Mucosa of rectum (tissue), 2 donors: ENCODE measurements at regions not wholly inside any gene's neighbourhood (a gene's known extent, or its start where the extent isn't known, plus 50 kb on each side); places are given as distances from the start of the nearest gene placed in this dataset.

Experiments
- H3K27ac ChIP-seq, 2 donors: one replicate each; pipeline ENCODE4 v1.7.0; 2013; ENCODE audit warnings: inconsistent platforms in 2 of 2, low read depth in 2 of 2, low read length in 2 of 2
- H3K27me3 ChIP-seq, 2 donors: one replicate each; pipeline ENCODE4 v1.7.0; 2013; ENCODE audit warnings: low read length in 2 of 2; ENCODE audit not compliant: control insufficient read depth in 2 of 2, insufficient read depth in 2 of 2
- H3K36me3 ChIP-seq, 2 donors: one replicate each; pipeline ENCODE4 v1.7.0; 2013; ENCODE audit warnings: low read length in 2 of 2; ENCODE audit not compliant: control insufficient read depth in 2 of 2, insufficient read depth in 2 of 2
- H3K4me1 ChIP-seq, 2 donors: one replicate each; pipeline ENCODE4 v1.7.0; 2013; ENCODE audit warnings: low read length in 2 of 2, mild to moderate bottlenecking in 1 of 2; ENCODE audit not compliant: control insufficient read depth in 2 of 2, insufficient read depth in 2 of 2
- H3K4me3 ChIP-seq, 2 donors: one replicate each; pipeline ENCODE4 v1.7.0; 2013; ENCODE audit warnings: low read length in 2 of 2
- H3K9ac ChIP-seq, 2 donors: one replicate each; pipeline ENCODE4 v1.7.0; 2013; ENCODE audit warnings: low read length in 2 of 2, low read depth in 1 of 2, mild to moderate bottlenecking in 1 of 2
- H3K9me3 ChIP-seq, 2 donors: one replicate each; pipeline ENCODE4 v1.7.0; 2013; ENCODE audit warnings: low read length in 2 of 2; ENCODE audit not compliant: control insufficient read depth in 2 of 2
- donor health status: healthy.
- donor health status: Normal muscosa, but diverticular disease.

DNA sequence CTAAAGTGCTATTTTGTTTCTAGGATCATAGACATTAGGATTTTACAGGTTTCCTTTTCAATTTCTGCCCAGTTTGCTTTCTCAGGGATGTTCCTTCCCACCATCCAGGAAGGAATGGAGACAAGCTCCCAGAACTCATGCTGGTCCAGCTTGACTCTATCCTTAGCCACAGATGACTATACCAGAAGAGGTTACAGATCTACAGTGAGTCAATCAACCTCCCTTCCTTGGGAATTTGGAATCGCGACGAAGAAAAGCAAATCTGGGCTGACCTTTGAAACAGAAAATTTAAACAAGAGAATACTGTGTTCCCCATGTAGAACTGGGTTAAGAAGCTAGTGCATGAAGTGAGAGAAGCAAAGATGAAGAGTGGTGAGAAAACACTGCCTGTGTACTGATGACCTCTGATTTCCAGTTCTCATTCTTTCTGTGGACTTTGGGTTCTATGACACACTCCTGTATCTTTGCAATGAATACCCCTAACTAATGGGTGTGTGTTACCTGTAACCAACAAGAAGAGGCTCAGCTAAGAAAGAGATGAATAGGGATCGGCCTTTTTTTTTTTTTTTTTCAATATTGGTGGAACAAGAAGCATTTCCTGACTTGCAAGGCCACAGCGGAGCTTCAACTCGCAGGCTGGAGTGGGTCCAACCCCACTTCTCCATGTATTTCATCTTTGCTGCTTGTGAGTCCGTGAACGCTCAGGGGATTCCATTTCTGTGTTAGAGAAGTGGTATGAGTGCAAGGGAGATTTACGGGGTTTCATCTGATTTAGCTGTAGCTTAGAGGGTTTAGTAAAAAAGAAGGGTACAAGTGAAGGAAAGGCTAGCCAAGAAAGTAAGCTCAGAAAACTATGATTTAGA lies 563.9 kb upstream of the CLINT1 start:
- Histone ChIP-seq H3K27ac (no peak overlapping the region), H3K9me3 (no peaks in the 10 kb centered on the region)

DNA sequence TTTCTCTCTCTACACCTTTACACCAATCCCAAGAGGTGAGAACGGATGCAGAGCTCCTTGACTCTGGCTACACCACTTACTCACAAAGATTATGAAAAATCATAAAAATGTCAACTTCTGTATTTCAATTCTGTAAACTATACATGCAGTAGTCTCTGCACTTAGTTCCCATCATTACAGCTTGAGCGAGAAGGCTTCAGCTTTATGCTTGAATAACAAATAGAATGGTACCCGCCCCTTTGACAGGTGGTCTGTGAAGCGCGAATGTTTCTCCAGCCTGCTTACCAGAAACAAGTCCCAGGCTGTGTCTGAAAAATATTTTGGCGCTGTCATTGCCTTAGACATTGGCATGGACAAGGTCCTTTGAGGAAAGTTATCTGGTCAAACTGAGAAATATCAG lies 562.4 kb upstream of the CLINT1 start:
- Histone ChIP-seq H3K4me1 (no peaks in the 10 kb centered on the region), H3K27ac (no peak overlapping the region), H3K4me3 (no peak overlapping the region), H3K9me3 (no peaks in the 10 kb centered on the region), H3K9ac (no peak overlapping the region), H3K27me3 (no peaks in the 10 kb centered on the region), H3K36me3 (no peaks in the 10 kb centered on the region)

More for the DNA sequence above, 563.9 kb upstream of the CLINT1 start:
- Histone ChIP-seq H3K27me3 (no peaks in the 10 kb centered on the region), H3K4me1 (no peaks in the 10 kb centered on the region), H3K4me3 (no peak overlapping the region), H3K9ac (no peak overlapping the region), H3K36me3 (no peaks in the 10 kb centered on the region)

DNA sequence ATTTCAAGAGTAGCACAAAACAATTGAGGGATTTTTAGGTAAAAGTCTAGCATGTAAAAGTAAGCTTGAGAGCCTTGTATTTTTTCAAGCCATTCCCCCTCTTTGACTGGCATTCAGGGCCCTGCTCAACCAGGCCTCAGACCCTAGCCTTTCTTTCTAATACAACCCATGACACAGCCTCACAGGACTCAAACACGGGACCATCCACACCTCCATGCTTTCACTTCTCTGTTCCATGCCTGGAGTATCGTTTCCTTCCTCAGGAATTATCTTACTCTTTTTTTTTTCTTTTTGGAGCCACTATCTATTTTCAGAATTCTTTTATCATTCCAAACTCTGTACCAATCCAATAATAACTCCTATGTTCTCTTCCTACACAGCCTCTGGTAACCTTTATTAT lies 560.2 kb upstream of the CLINT1 start:
- Histone ChIP-seq H3K9ac (no peak overlapping the region), H3K27me3 (no peaks in the 10 kb centered on the region), H3K27ac (no peak overlapping the region), H3K9me3 (no peaks in the 10 kb centered on the region), H3K36me3 (no peaks in the 10 kb centered on the region), H3K4me3 (no peak overlapping the region), H3K4me1 (no peaks in the 10 kb centered on the region)

DNA sequence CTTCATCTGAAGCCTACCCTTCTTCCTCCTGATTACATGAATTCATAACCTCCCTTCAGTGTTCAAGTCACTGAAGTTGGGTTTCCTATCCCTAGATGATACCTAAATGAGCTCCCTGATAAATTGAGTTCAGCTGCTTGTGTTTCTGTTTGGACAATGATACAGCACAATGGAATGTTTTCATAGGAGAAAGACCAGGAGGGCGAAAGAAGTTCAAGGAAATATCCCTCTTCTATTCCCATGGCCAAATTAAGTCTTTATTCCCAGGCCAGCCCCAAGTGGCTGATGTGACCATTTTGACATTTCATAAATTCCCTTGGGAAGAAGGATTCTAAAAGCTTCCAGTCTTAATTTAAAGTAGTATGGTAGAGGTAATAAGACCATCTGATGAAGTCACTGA lies 555.8 kb upstream of the CLINT1 start:
- Histone ChIP-seq H3K4me3 (no peak overlapping the region), H3K27ac (no peak overlapping the region), H3K36me3 (no peaks in the 10 kb centered on the region), H3K9ac (no peak overlapping the region), H3K27me3 (no peaks in the 10 kb centered on the region), H3K4me1 (no peaks in the 10 kb centered on the region), H3K9me3 (no peaks in the 10 kb centered on the region)

DNA sequence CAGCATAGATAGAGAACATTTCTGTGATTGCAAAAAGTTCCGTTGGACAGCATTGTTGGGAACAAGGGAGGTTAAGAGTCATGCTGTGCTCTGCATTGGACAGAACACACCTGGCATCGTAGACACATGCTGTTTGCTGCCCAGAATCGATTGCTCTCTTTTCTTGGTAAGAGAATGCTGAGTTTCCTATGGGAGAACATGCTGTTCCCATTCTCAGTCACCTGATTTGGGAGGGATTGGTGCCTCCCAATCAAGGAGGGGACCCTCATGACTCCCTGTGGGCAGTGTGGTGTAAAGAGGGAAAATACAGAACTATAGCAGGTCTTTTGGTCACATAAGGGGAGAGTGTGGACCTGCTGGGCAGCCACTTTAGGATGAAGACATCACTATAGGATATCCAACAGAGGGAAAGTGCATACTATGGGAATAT lies 555.4 kb upstream of the CLINT1 start:
- Histone ChIP-seq H3K4me1 (no peaks in the 10 kb centered on the region), H3K9ac (no peak overlapping the region), H3K27me3 (no peaks in the 10 kb centered on the region), H3K4me3 (no peak overlapping the region), H3K27ac (no peak overlapping the region), H3K9me3 (no peaks in the 10 kb centered on the region), H3K36me3 (no peaks in the 10 kb centered on the region)

DNA sequence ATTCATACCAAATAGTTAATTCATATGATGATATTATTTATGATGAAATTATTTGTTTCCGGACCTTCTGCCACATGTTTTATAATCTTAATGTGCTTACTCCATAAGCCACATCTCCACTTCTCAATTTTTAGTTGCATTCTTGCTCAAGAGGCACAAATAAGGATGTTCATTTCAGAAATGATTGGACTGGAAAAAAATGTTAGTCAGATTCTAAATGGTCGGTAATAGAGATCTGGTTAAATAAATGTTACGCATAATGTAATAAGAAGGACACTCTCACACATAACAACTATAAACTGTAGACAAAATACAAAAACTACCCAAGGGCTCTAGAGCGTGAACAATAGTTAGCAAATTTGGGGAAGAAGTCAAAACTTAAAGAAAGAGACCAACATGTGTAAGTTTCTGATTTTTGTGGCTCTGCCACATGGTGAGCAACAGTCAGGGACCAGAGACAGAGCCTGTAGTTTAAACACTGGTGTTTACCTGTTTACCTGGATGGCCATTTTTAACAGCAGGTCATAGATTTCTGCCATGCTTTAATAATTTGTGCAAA lies 554.3 kb upstream of the CLINT1 start:
- Histone ChIP-seq H3K9me3 (no peaks in the 10 kb centered on the region), H3K4me1 (no peaks in the 10 kb centered on the region), H3K27me3 (no peaks in the 10 kb centered on the region), H3K36me3 (no peaks in the 10 kb centered on the region), H3K4me3 (no peak overlapping the region), H3K9ac (no peak overlapping the region), H3K27ac (no peak overlapping the region)

DNA sequence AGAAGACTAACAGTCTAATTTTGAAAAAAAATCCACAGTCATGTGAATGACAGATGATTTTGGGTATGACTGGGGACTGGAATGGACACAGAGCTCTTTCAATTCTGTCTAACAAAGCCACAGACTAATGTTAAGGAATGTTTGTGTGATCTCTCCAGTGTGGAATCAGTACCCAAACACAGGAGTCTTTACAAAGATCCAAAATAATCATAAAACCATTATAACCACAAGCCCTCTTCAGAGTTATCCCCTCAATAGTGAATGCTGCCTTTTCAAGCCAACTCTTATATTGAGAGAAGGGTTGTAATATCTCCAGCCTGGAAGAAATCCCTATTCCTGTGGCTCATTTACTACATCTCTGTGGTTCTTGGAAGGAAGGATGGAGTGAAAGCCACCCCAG lies 552.0 kb upstream of the CLINT1 start:
- Histone ChIP-seq H3K9me3 (no peaks in the 10 kb centered on the region), H3K27me3 (no peaks in the 10 kb centered on the region), H3K4me1 (no peaks in the 10 kb centered on the region), H3K36me3 (no peaks in the 10 kb centered on the region), H3K9ac (no peak overlapping the region), H3K27ac (no peak overlapping the region), H3K4me3 (no peak overlapping the region)

DNA sequence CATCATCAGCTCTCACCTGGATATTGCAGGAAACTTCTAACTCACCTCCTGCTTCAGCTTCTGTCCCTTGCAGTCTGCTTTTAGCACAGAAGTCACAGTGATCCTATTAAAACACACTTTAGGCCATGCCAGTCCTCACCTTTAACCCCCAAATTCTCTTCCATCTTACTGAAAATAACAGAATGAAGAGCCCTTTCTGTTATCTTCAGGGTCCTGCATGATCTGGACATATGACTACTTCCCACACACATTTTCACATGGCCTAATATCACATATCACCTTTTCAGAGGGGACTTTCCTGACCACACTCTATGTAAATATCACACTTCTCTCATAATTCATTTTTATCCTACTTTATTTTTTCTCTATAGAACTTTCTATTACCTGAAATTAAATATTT lies 550.6 kb upstream of the CLINT1 start:
- Histone ChIP-seq H3K36me3 (no peaks in the 10 kb centered on the region), H3K27me3 (no peaks in the 10 kb centered on the region), H3K9ac (no peak overlapping the region), H3K4me1 (no peaks in the 10 kb centered on the region), H3K27ac (no peak overlapping the region), H3K9me3 (no peaks in the 10 kb centered on the region), H3K4me3 (no peak overlapping the region)

DNA sequence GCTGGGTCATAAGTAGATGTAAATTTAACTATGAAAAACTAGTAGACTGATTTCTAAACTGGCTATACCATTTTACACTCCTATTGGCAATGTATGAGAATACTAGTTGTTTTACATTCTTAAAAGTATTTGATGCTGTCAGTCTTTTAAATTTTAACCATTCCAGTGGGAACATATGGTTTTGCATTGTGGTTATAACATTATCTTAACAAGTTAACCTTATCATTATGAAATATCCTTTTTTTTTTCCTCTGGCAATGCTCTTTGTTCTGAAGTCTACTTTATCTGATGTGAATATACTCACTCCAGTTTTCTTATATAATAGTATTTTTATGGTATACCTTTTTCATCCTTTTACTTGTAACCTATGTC lies 548.9 kb upstream of the CLINT1 start:
- Histone ChIP-seq H3K9ac (no peak overlapping the region), H3K27ac (no peak overlapping the region), H3K4me3 (no peak overlapping the region), H3K36me3 (no peaks in the 10 kb centered on the region), H3K4me1 (no peaks in the 10 kb centered on the region), H3K9me3 (no peaks in the 10 kb centered on the region), H3K27me3 (no peaks in the 10 kb centered on the region)

DNA sequence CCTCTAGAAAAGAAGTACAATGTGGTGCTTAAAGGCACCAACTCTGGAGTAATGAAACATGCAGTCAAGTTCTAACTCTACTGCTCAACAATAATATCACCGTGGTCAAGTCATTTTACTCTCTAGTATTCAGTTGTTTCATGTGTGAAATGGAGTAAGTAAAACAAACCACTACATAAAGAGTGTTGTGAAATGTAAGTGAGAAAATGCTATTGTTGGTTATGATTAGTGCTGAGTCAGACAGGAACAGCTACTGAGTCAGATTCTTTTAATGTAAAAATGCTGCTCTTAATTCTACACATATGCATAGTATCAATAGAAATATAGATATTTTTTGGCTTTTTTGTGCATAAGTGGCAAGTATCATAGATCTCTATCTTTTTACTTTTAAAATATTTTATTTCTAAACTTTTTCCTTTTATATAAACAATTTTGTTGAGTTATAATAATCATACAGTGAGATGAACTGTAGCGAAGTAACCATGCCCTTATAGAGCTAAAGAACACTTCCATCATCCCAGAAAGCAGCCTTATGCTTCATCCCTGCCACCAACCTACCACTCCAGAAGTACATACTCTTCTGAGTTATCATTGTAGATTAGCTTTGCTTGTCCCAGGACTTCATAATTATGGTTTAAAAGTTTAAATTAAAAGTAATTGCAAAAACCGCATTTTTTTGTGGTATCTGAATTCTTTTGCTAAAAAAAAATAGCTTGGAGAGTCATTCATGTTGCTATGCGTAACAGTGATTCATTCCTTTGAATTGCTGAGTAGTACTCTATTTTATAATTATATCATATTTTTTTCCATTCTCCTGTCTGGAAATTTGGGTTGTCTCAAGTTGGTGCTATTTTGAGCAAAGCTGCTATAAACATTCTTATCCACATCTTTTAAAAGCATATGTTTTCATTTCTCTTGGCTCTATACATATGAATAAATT lies 548.2 kb upstream of the CLINT1 start:
- Histone ChIP-seq H3K4me3 (no peak overlapping the region), H3K27ac (no peak overlapping the region), H3K27me3 (no peaks in the 10 kb centered on the region), H3K4me1 (no peaks in the 10 kb centered on the region), H3K9me3 (no peaks in the 10 kb centered on the region), H3K36me3 (no peaks in the 10 kb centered on the region), H3K9ac (no peak overlapping the region)
